Muscle of arm (tissue), 1 donor: ENCODE measurements at regions not wholly inside any gene's neighbourhood (a gene's known extent, or its start where the extent isn't known, plus 50 kb on each side); places are given as distances from the start of the nearest gene placed in this dataset.
"Not testable (repeated sequence)": the region's sequence is repeated elsewhere in the genome, so short reads cannot be mapped to it uniquely, and the experiment has no call there.

Source experiments
- DNase-seq: peaks from one replicate; pipeline ENCODE4 v3.0.0-alpha.2; 2013

DNA sequence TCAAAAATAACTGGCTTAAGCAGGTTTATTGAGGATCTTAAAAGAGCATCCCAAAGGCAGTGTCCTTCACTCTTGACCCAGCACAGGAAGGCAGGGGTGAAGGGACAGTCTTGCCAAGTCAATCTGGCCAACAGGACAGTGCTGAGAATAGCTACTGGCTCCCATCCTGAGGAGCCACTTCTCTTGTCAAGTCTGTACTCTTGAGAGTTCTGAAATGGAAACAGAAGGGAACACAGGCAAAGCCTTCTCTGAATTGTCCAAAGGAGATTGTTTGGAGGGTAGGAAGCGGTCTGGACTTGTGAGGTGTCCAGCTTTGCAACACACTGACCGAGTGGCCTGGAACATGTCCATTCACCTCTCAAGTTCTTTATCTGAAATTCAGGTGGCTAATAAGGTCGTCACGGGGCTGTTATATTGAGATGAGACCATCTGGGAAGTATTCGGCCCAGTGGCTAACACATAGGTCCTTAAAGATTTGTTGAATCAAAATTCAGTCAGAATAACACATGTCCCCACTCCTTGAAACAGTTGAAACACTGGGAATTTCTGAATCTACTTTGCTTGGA, 99.5 kb upstream of the FHL2 start:
- no peak for DNase-seq

DNA sequence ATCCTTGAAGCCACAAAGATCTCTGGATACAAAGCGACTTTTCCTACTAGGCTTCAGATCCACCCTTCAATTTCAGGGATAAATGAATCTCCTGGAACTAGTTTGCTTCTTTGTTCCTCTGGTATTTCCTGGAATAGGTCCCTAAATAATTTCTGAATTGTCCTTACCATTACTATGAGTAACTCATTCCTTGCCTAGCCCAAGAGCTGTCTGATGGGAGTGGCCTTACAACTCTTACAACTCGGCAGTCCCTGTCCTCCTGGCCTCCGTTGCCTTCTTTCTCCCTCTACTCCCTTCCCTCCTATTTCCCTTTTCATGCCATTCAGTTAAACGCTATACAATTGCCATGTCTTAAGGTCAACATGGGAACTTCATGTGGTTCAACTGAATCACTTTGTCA, 98.2 kb upstream of the FHL2 start:
- no peak for DNase-seq

DNA sequence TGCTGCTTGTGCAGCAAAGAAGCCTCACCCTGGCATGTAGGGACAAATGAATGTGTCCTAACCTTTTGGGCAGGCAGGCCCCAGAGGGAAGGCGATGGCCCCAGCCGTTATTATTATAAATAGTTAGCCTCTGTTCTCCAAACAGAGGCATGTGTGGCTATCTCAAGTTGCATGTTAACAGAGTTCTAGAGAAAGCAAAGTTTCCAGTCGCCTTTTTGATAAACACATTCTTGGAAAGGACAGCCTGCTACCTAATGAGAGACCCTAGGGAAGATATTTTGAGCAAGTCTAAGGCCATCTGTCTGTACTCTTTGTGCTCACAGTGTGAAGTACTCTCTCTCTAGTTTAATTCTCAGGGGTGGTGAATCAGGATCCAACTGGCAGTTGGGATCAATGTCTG, 97.4 kb upstream of the FHL2 start:
- no peak for DNase-seq

DNA sequence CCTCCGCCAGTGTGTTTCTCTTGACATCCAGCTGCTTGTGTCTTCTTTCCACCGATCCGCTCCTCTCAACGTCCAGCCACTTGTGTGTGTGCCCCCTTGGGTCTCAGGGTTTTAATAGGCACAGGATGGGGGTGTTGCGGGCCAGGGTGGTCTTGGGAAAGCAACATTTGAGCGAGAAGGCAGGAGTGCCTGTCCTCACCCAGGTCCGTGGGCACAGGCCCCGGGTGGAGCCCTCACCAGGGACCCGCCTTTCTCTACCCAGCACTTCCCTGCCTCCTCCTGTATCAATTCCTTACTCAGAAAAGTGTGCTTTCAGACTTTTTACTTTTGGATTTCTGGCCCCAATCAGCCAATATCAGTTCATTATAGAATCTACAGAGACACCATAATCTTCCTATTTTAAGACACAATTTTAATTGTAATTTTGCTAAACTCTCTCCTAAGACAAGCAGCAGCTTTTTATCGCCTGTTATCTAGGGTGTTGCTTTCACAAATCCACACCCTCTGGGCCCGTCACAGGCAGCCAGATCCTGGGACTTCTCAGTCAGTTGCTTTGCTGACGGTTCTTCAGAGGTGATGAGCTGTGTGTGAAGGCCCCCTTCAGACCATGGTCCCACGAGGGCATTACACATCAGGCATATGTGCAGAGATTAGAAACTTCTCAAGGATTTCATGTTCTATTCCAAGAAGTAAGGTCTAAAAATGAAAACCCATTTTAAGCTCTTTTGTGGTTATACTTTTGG, 96.0 kb upstream of the FHL2 start:
- DNase-seq = no peak

DNA sequence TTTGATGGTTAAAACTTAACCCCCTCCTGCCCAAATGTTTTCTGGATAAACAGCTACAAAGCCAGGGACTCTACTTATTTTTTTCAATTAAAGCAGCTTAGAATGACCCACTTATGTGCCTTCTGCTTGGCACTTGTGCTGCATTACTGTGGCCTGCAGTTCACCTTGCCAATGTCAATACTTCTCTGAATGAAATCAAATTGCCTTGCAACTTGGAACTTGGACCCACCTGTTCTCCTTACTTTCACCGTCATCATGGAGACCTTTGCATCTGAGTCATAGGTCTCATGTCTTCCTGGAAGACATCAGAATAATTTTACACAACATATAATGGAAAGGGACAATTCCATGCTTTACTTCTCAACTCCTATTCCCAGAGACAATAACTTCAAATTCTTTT, 92.1 kb upstream of the FHL2 start:
- no peak for DNase-seq

DNA sequence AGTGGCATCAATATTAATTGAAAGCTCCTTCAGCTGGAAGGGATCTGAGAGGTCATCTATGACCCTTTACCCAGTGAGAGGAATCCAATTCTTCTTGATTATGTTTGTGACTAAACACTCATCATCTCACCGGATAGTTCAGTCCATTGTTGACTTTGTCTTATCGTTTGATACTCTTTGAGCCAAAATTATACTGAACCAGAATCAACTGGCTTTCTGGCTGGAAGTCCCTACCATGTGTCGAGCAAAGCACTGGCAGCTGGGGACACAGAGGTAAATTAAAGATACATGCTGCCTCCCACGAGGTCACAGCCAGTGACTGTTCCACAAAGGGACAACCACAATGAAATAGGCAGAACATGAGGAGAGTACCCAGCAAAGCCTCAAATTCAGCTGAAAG, 91.4 kb upstream of the FHL2 start:
- no peak for DNase-seq

DNA sequence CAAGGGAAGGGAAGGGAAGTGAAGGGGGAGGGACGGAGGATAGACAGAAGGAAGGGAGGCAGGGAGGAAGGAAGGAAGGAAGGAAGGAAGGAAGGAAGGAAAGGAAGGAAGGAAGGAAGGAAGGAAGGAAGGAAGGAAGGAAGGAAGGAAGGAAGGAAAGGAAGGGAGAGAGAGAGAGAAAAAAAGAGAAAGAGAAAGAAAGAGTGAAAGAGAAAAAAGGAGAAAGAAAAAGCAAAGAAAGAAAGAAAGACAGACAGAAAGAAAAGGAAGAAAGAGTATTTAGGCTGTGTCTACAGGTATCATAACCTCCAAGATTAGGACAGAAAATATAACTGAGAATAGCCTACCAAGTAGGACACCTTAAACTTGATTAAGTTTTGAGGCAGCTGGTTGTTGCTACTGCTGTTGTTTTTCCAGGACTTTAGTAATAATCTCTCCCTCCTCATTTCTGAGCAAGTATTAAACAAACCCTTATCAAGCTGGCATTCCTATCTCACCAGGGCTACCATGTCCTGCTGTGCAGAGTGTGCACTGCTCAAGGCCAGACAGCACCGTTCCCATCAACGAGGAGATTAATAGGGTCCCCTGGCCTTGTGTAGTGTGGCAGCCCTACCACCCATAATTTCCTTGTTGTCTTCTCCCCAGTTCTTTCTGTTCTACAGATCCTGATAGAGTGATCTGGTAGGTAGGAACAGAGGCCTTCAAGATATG, 90.5 kb upstream of the FHL2 start:
- no peak for DNase-seq

DNA sequence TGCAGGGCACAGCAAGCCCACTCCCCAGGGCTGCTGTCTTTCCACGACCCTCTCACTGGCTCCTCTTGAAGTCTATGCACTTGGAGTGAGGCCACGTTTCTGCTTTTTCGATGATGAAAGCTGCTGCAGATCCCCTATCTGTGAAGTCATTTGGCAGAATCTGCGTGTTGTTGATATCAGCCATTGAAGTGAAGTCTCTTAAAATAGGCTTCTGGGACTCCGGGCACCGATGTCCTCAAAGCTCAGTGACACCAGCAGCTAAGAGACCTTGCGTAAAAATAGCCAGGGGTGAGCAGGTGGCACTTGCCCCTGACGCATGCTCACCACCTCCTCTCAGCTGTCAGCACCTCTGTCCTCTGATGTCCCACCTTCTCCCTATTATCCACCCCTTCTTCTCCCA, 89.4 kb upstream of the FHL2 start:
- no peak for DNase-seq

DNA sequence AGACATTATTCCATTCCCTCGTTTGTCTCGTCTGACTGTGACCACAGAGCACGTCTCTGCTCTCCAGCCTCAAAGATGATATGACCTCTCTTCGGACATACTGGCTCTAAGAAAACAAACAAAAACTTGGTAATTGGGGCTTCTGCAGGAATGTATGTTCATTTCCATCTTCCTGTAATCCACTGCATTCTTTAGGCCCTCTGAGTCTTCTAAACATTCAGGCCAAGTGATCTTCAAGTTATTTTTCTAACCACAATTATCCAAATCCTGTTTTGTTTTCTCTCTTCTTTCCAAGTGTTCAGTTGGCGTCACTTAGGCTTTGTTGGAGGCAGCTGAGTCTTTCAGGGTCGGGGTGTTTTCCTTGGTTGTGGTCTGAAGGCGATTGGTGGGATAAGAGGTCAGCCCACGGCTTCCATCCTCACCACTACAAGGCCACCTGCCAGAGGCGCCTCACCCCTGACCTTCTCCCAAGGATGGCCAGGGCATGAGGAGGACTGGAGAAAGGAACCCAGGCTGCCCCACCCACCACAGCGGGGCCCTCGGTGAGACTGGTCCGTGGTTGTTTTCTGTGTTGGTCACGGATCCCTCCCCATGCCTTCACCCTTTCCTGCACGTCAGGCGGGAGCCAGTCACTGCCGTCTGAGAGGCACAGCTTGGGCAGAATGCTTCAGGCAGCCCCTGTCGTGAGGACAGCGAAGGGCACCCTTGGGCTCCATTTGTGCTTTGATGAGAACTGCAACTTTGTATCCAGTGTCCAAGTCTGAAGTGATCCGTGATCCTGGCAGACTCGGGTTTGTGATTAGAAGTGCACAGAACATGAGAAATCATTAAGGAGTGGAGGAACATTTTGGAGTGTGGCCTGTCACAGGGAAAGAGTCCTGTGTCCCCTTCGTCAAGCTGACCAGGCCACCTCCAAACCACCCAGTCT, 88.6 kb upstream of the FHL2 start:
- no peak for DNase-seq

DNA sequence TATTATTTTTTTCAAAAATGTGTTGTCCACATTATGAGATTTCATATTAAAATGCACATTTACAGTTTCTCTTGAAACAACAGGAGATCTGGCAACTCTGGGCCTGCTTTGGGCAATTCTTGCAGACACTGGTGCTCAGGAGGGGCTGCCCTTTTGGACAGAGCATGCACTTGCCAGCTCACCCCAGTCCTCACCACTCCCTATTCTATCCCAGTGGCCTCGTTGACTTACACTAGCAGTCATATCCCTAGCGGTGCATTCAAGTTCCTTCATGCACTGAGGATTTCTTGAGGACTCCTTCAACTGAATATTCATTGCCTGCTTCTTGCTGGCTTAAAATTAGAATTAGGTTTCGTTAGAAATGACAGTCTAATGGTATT, 87.9 kb upstream of the FHL2 start:
- no peak for DNase-seq

DNA sequence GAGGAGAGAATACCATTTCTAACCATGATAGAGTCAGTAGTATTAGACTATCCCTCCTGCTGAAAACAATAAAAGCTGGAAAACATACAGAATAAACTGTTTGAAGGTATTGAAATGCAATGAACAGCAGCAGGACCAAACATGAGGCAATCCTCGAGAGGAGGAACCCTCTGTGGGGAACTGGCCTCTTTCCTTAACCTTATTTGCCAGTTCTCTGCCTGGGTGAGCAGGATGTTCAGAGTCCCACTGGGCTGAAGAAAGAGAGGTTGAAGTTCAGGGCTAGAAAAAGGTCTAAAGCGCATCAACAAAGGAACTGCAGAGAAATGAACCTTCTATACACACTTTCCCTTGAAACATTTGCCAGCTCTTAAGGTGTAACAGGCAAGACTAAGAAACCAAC, 79.8 kb upstream of the FHL2 start:
- DNase-seq = no peak

DNA sequence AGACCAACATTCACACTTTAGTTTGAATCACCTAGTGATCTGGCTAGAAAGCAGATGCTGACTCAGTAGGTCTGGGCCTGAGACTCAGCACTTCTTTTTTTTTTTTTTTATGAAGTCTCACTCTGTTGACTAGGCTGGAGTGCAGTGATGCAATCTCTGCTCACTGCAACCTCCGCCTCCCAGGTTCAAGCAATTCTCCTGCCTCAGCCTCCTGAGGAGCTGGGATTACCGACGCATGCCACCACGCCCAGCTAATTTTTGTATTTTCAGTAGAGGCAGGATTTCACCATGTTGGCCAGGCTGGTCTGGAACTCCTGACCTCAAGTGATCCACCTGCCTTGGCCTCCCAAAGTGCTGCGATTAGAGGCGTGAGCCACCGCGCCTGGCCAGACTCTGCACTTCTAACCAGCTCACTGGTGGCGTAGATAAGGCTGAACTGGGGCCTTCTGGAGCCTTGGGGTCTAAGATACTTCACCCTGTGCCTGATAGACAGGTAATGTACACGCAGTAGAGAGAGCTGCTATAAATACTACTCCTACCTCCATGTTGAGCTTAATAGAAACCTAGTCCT, 78.3 kb upstream of the FHL2 start:
- DNase-seq = not testable (repeated sequence)

DNA sequence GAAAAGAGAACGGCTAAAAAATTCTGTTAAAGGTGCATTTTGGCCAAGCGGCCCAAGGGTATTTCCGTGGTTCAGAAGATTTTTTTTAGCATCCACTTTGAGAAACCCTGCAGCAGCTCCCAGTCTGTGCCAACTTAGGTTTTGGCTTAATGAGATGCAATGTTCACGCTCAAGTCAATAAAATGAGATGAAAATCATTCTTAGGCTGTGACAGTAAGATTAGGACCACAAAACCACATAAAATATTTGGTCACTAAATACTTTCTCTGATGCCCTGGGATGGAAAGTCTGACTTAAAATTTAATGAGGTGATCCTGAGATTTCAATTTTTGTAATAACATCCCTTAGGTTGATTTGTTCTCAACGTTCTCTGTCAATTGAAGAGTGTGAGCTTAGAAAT, 74.2 kb upstream of the FHL2 start:
- DNase-seq = no peak

DNA sequence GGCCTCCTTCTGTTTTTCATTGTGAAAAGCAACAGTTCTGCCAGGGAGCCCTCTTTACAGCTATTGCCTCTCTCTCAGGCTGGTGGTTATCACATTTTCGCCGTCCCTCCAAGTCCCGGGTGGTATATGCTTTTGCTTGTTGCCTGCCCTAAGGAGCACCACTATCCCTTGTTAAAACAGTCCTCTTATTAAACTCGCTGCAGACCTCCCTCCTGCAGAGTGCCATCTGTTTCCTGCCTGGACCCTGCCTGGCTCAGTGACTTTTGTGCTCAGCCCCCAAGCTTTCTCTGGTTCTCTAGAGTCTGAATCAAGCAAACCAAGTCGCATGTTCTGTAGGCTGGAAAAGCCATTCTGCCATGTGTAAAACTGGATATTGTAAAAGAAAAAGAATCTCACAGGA, 72.1 kb upstream of the FHL2 start:
- no peak for DNase-seq

DNA sequence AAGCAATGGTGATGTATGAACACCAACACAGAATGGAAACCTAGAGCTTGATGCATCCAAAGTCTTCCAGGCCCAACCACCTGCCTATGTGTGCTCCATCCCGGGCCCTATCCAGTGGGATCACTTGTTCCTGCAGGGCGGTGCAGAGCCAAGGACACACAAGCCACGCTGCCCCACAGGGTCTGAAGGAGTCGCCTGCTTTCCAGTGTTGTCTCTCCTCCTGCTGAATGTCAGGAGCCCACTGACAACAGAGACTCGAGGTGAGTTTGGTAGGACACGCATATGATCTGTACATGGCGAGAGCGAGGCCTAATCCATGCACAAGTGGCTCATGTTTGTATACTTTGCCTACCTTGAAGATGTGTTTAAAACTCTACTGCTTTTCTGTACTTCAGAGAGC, 70.9 kb upstream of the FHL2 start:
- no peak for DNase-seq

DNA sequence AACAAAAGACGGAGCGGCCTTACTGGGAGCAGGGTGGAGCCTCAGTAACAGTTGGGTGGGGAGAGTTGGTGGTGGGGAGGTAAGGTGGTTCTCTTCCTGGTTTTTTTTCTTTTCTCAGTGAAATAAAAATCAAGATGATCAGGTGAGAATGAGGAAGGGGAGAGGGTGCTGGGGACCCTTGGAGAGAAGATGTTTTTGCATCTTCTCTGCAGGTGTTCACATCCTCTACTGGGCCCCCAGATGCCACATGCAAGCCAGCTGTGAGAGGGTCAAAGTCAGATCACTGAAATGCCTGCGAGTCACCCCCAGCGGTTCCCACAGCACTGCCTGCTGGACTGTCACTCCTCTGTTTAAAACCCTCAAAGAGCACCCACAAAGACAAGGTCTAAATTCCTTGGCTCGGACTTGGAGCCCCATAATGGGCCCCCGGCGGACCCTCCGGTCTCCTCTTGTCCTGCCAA, 69.8 kb upstream of the FHL2 start:
- DNase-seq = no peak

DNA sequence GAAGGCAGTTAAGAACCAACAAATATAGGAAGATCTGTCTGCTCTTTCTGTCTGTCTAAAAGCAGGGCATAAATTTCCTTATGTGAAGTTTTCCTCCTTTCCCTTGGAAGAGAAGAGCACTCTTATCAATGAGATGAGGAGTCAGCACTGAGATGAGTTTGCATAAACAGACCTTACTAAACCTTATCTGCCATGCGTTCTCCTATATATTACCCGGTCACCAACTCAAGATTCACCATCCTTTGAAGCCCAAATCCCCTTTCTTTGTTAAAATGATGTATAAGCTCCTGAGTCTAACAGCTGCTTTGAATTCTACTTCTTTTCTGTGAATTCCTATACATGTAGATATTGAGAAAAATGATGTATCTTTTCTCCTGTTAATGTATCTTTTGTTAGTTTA, 65.5 kb upstream of the FHL2 start:
- DNase-seq = no peak

DNA sequence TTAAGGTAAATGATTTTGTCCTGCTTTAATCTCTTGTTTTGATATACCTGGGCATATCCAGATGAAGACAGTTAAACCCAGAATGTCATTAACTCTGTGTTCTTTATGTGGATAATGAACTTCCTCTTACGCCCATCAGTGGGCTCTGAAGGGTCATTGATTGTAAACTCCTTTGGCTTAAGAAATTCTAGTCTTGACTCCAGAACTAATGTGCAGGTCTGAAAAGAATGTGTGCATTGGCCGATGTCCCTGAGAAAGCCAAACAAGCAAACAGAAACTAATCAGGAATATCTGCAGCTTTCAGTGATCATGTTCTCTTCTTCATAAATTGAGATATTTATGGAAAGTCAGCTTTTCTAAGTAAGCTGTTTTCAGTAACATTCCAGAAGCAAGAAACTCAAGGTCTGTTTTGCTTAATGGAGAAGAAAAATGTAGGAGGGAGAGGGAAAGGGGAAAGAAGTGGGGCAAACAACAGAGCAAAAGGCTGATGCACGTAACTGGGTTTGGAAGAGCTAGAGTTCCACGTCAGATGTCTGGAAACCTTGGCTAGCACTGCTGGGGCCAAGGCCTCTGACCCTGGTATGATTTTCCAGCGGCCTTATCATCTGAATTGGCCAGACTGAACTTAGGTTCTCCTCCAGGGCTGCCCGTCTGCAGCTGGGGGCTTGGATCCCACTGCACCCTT, 61.3 kb upstream of the FHL2 start:
- DNase-seq = no peak

DNA sequence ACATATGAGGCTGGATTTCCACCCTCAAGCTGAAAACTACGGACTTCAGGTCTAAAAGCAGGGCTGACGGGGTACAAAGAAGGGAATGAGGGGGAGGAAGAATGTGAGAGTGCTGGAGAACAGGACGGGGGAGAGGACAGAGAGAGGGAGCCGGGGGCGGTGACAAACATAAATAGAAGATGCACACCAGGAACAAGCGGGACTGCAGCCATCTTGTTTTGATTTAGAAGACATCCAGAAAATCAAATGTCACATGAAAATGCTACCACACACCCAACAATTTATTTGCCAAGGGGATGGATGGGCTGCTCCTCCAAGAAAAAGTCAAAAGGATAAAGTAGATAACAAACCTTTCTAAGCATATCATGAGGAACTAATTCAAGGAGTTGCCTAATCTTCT, 59.2 kb upstream of the FHL2 start:
- DNase-seq = no peak

DNA sequence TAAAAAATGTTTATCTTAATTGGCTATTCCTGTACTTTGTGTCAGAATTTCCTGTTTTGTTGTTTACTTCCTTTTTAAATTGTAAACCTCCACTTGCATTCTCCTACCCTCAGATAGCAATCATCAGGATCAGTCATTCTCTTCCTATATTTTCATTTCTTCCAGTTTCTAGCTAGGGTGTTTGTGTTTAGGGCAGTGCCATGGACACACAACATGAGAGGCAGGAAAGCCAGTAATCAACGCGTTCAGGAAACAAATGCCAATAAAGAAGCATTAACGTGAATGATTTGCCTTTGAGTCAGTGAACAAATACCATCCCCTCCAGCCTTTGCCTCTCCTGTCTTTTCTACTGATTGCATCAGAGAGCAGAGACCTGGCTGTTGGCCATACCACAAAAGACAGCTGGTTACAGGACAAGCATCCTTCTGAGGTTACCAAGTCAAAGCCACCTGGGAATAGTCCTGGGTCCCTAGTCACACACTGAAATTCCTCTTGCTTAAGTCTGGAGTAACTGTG, 56.7 kb upstream of the FHL2 start:
- DNase-seq = no peak
